ENCODE measurements at regions not wholly inside any gene's neighbourhood (a gene's known extent, or its start where the extent isn't known, plus 50 kb on each side); places are given as distances from the start of the nearest gene placed in this dataset.

DNA sequence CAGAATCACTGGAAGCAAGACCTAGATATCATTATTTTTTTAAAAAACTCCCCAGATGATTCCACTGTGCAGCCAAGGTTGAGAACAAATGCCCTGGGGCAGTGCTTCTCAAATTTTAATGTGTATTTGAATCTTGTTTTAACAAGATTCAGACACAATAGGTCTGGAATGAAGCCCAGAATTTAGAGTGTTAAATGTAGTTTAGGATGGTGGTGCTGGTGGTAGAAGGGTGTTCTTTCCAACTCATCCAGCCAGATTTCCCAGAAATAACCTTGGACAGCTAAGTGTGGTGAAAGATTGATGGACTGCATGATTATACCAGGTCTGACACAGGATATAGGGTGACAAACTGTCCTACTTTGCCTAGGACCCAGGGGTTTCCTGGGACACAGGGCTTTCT lies 120.1 kb upstream of the MED14 start (continued):
- TF ChIP-seq, protein P1, sequence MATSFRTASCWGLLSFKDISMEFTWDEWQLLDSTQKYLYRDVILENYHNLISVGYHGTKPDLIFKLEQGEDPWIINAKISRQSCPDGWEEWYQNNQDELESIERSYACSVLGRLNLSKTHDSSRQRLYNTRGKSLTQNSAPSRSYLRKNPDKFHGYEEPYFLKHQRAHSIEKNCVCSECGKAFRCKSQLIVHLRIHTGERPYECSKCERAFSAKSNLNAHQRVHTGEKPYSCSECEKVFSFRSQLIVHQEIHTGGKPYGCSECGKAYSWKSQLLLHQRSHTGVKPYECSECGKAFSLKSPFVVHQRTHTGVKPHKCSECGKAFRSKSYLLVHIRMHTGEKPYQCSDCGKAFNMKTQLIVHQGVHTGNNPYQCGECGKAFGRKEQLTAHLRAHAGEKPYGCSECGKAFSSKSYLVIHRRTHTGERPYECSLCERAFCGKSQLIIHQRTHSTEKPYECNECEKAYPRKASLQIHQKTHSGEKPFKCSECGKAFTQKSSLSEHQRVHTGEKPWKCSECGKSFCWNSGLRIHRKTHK (tag by site-specific recombination; IDR thresholded peaks at IDR 0.05), result no peak
- TF ChIP-seq ZNF248 (tag by site-specific recombination; IDR thresholded peaks at IDR 0.05) (no peak), ZNF112 (tag by site-specific recombination; IDR thresholded peaks at IDR 0.05) (no peak), GLIS2 (tag by site-specific recombination; IDR thresholded peaks at IDR 0.05) (no peak), ZNF692 (tag by site-specific recombination; IDR thresholded peaks at IDR 0.05) (peak; percentile 56; the same call in 1 of the 2 replicates), ZNF610 (tag by site-specific recombination; IDR thresholded peaks at IDR 0.05; ENCODE audit: borderline replicate concordance) (no peak), ZNF623 (tag by site-specific recombination; IDR thresholded peaks at IDR 0.05) (no peak), ZNF175 (tag by site-specific recombination; IDR thresholded peaks at IDR 0.05) (no peak), ZNF510 (tag by site-specific recombination; IDR thresholded peaks at IDR 0.05; ENCODE audit: insufficient replicate concordance) (no peak), ZBTB20 (tag by site-specific recombination; IDR thresholded peaks at IDR 0.05) (no peak), ZBTB8A (tag by site-specific recombination; IDR thresholded peaks at IDR 0.05) (no peak), ZNF354C (tag by site-specific recombination; IDR thresholded peaks at IDR 0.05; ENCODE audit: borderline replicate concordance, low read depth) (no peak), ZNF658 (tag by site-specific recombination; IDR thresholded peaks at IDR 0.05) (no peak), ZNF24 (tag by site-specific recombination; IDR thresholded peaks at IDR 0.05) (no peak), GLI4 (tag by site-specific recombination; IDR thresholded peaks at IDR 0.05) (no peak), ZNF521 (tag by site-specific recombination; IDR thresholded peaks at IDR 0.05) (no peak), ELK4 (IDR thresholded peaks at IDR 0.05; ENCODE audit: borderline replicate concordance, low read depth, low read length) (no peak), ZNF548 (tag by site-specific recombination; IDR thresholded peaks at IDR 0.05) (no peak), ZNF274 (IDR thresholded peaks at IDR 0.05; ENCODE audit: low read length) (no peak), ZNF274 (tag by site-specific recombination; IDR thresholded peaks at IDR 0.05; ENCODE audit: borderline replicate concordance) (no peak), HOXA7 (CRISPR knock-in tag; IDR thresholded peaks at IDR 0.05; ENCODE audit: borderline replicate concordance) (no peak), PRDM6 (tag by site-specific recombination; IDR thresholded peaks at IDR 0.05) (peak; percentile 96), ZNF292 (tag by site-specific recombination; IDR thresholded peaks at IDR 0.05; ENCODE audit: borderline replicate concordance, low read depth) (no peak), ZNF10 (tag by site-specific recombination; IDR thresholded peaks at IDR 0.05) (peak; percentile 46; the same call in 1 of the 2 replicates), OVOL3 (tag by site-specific recombination; IDR thresholded peaks at IDR 0.05) (no peak; the same call in 1 of the 2 replicates), ZNF571 (tag by site-specific recombination; IDR thresholded peaks at IDR 0.05) (no peak), ZBTB10 (tag by site-specific recombination; IDR thresholded peaks at IDR 0.05) (no peak), ZFP41 (tag by site-specific recombination; IDR thresholded peaks at IDR 0.05; ENCODE audit: borderline replicate concordance) (no peak), ZNF324 (tag by site-specific recombination; IDR thresholded peaks at IDR 0.05) (no peak), ZNF664 (tag by site-specific recombination; IDR thresholded peaks at IDR 0.05) (no peak), ZNF624 (tag by site-specific recombination; IDR thresholded peaks at IDR 0.05) (no peak), GFI1B (tag by site-specific recombination; IDR thresholded peaks at IDR 0.05) (no peak)
- TF ChIP-seq, protein P2, sequence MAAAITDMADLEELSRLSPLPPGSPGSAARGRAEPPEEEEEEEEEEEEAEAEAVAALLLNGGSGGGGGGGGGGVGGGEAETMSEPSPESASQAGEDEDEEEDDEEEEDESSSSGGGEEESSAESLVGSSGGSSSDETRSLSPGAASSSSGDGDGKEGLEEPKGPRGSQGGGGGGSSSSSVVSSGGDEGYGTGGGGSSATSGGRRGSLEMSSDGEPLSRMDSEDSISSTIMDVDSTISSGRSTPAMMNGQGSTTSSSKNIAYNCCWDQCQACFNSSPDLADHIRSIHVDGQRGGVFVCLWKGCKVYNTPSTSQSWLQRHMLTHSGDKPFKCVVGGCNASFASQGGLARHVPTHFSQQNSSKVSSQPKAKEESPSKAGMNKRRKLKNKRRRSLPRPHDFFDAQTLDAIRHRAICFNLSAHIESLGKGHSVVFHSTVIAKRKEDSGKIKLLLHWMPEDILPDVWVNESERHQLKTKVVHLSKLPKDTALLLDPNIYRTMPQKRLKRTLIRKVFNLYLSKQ (tag by site-specific recombination; IDR thresholded peaks at IDR 0.05; ENCODE audit: borderline replicate concordance), result no peak

All from HEK293 (cell line).